Fibroblast of villous mesenchyme (primary cell): ENCODE measurements at regions not wholly inside any gene's neighbourhood (a gene's known extent, or its start where the extent isn't known, plus 50 kb on each side); places are given as distances from the start of the nearest gene placed in this dataset.

Experiments
- DNase-seq: peaks from one replicate; pipeline ENCODE4 v3.0.0-alpha.2; 2010; ENCODE audit warnings: low read depth
- H3K4me3 ChIP-seq: 2 replicates; pipeline ENCODE4 v1.5.1; 2011; ENCODE audit warnings: low read depth, mild to moderate bottlenecking, low read length
- CTCF ChIP-seq: IDR thresholded peaks from 2 replicates; pipeline ENCODE4 v1.5.1; 2012; ENCODE audit warnings: low read depth, mild to moderate bottlenecking, low read length; ENCODE audit not compliant: insufficient read depth

GRCh38 chr4:151906438-151906837 lies 145.6 kb upstream of the GATB start:
- H3K4me3 ChIP-seq: no peak overlapping the region
- no peak for DNase-seq
- no peak for TF ChIP-seq CTCF

GRCh38 chr4:151905197-151905596 lies 144.4 kb upstream of the GATB start:
- DNase-seq: no peak
- H3K4me3 ChIP-seq: no peak overlapping the region
- no peak for TF ChIP-seq CTCF

GRCh38 chr4:151901631-151902030 lies 140.8 kb upstream of the GATB start:
- no peak for DNase-seq
- no peak for TF ChIP-seq CTCF
- no peak overlapping the region for H3K4me3 ChIP-seq

- no peak overlapping the region for H3K4me3 ChIP-seq
- DNase-seq: no peak
- TF ChIP-seq CTCF: no peak
These were observed 136.1 kb upstream of the GATB start for GRCh38 chr4:151896880-151897279.

- DNase-seq: no peak
- TF ChIP-seq CTCF: no peak
- H3K4me3 ChIP-seq: no peak overlapping the region
These were observed 134.9 kb upstream of the GATB start for GRCh38 chr4:151895671-151896070.

GRCh38 chr4:151894246-151894645 lies 133.4 kb upstream of the GATB start:
- TF ChIP-seq CTCF: no peak
- DNase-seq: no peak
- H3K4me3 ChIP-seq: no peak overlapping the region

GRCh38 chr4:151888367-151888866 lies 127.6 kb upstream of the GATB start:
- no peak overlapping the region for H3K4me3 ChIP-seq
- DNase-seq: no peak
- TF ChIP-seq CTCF: no peak
